H1 (cell line): ENCODE measurements at regions not wholly inside any gene's neighbourhood (a gene's known extent, or its start where the extent isn't known, plus 50 kb on each side); places are given as distances from the start of the nearest gene placed in this dataset.

Experiments
- SAP30 ChIP-seq: fragments of 300-600 bp; sonication (generic); IDR thresholded peaks from 2 replicates; pipeline ENCODE4 v1.7.1; 2012; ENCODE audit warnings: low read length, moderate library complexity, mild to moderate bottlenecking, inconsistent platforms; ENCODE audit not compliant: insufficient read depth, insufficient replicate concordance
- TCF12 ChIP-seq: IDR thresholded peaks from 2 replicates; pipeline ENCODE4 v1.6.1; 2011; ENCODE audit warnings: low read depth, mild to moderate bottlenecking, low read length
- TF ChIP-seq, protein P1 (sequence below): fragments of 300-600 bp; sonication (generic); IDR thresholded peaks from 2 replicates; pipeline ENCODE4 v1.7.1; 2012; ENCODE audit warnings: low read length, moderate library complexity, mild to moderate bottlenecking, inconsistent platforms; ENCODE audit not compliant: insufficient replicate concordance
- TF ChIP-seq, protein P2 (sequence below), 3 experiments: IDR thresholded peaks; 1 replicate in 2 of 3; 2 replicates in 1 of 3; pipeline versions ENCODE4 v1.5.1 to v1.6.1; 2011; ENCODE audit warnings: low read length in 3 of 3, mild to moderate bottlenecking in 3 of 3, inconsistent platforms in 2 of 3, low read depth in 1 of 3, moderate library complexity in 1 of 3; ENCODE audit not compliant: insufficient read depth in 1 of 3; ENCODE audit errors: control extremely low read depth in 1 of 3
- TF ChIP-seq, protein P3 (sequence below): IDR thresholded peaks from 2 replicates; pipeline ENCODE4 v1.6.1; 2012; ENCODE audit warnings: low read length, inconsistent platforms
- TF ChIP-seq, protein P4 (sequence below): IDR thresholded peaks from 2 replicates; pipeline ENCODE4 v1.6.1; 2011; ENCODE audit warnings: low read length, improper control_type of control experiment

GRCh38 chr18:4960578-4960977, 236.5 kb downstream of the AKAIN1 start (continued):
- TF ChIP-seq, protein P1, sequence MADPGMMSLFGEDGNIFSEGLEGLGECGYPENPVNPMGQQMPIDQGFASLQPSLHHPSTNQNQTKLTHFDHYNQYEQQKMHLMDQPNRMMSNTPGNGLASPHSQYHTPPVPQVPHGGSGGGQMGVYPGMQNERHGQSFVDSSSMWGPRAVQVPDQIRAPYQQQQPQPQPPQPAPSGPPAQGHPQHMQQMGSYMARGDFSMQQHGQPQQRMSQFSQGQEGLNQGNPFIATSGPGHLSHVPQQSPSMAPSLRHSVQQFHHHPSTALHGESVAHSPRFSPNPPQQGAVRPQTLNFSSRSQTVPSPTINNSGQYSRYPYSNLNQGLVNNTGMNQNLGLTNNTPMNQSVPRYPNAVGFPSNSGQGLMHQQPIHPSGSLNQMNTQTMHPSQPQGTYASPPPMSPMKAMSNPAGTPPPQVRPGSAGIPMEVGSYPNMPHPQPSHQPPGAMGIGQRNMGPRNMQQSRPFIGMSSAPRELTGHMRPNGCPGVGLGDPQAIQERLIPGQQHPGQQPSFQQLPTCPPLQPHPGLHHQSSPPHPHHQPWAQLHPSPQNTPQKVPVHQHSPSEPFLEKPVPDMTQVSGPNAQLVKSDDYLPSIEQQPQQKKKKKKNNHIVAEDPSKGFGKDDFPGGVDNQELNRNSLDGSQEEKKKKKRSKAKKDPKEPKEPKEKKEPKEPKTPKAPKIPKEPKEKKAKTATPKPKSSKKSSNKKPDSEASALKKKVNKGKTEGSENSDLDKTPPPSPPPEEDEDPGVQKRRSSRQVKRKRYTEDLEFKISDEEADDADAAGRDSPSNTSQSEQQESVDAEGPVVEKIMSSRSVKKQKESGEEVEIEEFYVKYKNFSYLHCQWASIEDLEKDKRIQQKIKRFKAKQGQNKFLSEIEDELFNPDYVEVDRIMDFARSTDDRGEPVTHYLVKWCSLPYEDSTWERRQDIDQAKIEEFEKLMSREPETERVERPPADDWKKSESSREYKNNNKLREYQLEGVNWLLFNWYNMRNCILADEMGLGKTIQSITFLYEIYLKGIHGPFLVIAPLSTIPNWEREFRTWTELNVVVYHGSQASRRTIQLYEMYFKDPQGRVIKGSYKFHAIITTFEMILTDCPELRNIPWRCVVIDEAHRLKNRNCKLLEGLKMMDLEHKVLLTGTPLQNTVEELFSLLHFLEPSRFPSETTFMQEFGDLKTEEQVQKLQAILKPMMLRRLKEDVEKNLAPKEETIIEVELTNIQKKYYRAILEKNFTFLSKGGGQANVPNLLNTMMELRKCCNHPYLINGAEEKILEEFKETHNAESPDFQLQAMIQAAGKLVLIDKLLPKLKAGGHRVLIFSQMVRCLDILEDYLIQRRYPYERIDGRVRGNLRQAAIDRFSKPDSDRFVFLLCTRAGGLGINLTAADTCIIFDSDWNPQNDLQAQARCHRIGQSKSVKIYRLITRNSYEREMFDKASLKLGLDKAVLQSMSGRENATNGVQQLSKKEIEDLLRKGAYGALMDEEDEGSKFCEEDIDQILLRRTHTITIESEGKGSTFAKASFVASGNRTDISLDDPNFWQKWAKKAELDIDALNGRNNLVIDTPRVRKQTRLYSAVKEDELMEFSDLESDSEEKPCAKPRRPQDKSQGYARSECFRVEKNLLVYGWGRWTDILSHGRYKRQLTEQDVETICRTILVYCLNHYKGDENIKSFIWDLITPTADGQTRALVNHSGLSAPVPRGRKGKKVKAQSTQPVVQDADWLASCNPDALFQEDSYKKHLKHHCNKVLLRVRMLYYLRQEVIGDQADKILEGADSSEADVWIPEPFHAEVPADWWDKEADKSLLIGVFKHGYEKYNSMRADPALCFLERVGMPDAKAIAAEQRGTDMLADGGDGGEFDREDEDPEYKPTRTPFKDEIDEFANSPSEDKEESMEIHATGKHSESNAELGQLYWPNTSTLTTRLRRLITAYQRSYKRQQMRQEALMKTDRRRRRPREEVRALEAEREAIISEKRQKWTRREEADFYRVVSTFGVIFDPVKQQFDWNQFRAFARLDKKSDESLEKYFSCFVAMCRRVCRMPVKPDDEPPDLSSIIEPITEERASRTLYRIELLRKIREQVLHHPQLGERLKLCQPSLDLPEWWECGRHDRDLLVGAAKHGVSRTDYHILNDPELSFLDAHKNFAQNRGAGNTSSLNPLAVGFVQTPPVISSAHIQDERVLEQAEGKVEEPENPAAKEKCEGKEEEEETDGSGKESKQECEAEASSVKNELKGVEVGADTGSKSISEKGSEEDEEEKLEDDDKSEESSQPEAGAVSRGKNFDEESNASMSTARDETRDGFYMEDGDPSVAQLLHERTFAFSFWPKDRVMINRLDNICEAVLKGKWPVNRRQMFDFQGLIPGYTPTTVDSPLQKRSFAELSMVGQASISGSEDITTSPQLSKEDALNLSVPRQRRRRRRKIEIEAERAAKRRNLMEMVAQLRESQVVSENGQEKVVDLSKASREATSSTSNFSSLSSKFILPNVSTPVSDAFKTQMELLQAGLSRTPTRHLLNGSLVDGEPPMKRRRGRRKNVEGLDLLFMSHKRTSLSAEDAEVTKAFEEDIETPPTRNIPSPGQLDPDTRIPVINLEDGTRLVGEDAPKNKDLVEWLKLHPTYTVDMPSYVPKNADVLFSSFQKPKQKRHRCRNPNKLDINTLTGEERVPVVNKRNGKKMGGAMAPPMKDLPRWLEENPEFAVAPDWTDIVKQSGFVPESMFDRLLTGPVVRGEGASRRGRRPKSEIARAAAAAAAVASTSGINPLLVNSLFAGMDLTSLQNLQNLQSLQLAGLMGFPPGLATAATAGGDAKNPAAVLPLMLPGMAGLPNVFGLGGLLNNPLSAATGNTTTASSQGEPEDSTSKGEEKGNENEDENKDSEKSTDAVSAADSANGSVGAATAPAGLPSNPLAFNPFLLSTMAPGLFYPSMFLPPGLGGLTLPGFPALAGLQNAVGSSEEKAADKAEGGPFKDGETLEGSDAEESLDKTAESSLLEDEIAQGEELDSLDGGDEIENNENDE: no peak
- TF ChIP-seq, protein P2, sequence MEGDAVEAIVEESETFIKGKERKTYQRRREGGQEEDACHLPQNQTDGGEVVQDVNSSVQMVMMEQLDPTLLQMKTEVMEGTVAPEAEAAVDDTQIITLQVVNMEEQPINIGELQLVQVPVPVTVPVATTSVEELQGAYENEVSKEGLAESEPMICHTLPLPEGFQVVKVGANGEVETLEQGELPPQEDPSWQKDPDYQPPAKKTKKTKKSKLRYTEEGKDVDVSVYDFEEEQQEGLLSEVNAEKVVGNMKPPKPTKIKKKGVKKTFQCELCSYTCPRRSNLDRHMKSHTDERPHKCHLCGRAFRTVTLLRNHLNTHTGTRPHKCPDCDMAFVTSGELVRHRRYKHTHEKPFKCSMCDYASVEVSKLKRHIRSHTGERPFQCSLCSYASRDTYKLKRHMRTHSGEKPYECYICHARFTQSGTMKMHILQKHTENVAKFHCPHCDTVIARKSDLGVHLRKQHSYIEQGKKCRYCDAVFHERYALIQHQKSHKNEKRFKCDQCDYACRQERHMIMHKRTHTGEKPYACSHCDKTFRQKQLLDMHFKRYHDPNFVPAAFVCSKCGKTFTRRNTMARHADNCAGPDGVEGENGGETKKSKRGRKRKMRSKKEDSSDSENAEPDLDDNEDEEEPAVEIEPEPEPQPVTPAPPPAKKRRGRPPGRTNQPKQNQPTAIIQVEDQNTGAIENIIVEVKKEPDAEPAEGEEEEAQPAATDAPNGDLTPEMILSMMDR (IDR thresholded peaks at IDR 0.05; ENCODE audit: control extremely low read depth in 1 of 3, insufficient read depth in 1 of 3, low read depth in 1 of 3, low read length in 3 of 3): no peak
- TF ChIP-seq, protein P3, sequence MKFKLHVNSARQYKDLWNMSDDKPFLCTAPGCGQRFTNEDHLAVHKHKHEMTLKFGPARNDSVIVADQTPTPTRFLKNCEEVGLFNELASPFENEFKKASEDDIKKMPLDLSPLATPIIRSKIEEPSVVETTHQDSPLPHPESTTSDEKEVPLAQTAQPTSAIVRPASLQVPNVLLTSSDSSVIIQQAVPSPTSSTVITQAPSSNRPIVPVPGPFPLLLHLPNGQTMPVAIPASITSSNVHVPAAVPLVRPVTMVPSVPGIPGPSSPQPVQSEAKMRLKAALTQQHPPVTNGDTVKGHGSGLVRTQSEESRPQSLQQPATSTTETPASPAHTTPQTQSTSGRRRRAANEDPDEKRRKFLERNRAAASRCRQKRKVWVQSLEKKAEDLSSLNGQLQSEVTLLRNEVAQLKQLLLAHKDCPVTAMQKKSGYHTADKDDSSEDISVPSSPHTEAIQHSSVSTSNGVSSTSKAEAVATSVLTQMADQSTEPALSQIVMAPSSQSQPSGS: no peak
- TF ChIP-seq, protein P4, sequence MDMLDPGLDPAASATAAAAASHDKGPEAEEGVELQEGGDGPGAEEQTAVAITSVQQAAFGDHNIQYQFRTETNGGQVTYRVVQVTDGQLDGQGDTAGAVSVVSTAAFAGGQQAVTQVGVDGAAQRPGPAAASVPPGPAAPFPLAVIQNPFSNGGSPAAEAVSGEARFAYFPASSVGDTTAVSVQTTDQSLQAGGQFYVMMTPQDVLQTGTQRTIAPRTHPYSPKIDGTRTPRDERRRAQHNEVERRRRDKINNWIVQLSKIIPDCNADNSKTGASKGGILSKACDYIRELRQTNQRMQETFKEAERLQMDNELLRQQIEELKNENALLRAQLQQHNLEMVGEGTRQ: no peak
- no peak for TF ChIP-seq TCF12
- TF ChIP-seq SAP30: no peak
